ENCODE measurements at regions not wholly inside any gene's neighbourhood (a gene's known extent, or its start where the extent isn't known, plus 50 kb on each side); places are given as distances from the start of the nearest gene placed in this dataset.

DNA sequence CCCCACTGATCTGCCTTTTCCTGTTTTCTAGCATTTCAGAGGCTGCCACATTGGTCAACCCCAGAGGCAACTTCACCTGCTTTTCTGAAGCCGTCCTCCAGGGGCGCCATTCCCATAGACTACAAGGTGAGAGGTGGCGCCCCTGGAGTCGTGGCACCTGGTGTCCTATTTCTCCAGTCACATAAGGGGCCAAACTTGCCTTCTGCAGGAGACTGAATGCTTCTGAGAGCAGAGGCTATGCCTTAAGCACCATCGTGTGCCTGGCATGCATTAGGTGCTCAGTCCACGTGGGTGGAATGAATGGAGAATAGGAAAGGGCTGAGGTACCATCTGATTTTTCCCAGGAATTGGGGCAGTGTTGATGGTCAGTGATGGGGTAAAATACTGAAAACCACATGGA, 164.8 kb downstream of the HAPSTR1 start:
- no peak for TF ChIP-seq POLR2AphosphoS5 (IDR thresholded peaks at IDR 0.05; ENCODE audit: low read depth, low read length)
- no peak for TF ChIP-seq TAF1 (IDR thresholded peaks at IDR 0.05; ENCODE audit: borderline replicate concordance, low read depth, low read length)

Measured in GM12892 (cell line).